ENCODE measurements at regions not wholly inside any gene's neighbourhood (a gene's known extent, or its start where the extent isn't known, plus 50 kb on each side); places are given as distances from the start of the nearest gene placed in this dataset.

DNA sequence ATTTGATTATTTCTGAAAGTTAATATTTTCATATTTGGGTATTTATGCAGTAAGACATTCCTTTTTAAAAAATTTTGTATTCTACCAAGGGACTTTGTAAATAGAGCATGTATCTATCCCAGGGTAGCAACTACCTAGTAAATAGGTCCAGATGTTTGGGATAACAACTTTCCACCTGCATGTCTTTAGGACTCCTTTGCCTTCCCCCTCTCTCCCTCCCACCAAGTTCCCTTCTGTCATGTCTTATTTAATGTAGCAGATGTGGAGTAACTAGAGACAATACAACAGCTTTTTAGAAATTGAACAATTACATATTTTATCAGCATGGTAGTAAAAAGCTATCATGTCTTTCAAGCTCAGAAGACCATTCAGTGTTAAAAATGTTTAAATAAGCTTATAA is 821.0 kb downstream of the C4orf33 start:
- TF ChIP-seq, protein P1, sequence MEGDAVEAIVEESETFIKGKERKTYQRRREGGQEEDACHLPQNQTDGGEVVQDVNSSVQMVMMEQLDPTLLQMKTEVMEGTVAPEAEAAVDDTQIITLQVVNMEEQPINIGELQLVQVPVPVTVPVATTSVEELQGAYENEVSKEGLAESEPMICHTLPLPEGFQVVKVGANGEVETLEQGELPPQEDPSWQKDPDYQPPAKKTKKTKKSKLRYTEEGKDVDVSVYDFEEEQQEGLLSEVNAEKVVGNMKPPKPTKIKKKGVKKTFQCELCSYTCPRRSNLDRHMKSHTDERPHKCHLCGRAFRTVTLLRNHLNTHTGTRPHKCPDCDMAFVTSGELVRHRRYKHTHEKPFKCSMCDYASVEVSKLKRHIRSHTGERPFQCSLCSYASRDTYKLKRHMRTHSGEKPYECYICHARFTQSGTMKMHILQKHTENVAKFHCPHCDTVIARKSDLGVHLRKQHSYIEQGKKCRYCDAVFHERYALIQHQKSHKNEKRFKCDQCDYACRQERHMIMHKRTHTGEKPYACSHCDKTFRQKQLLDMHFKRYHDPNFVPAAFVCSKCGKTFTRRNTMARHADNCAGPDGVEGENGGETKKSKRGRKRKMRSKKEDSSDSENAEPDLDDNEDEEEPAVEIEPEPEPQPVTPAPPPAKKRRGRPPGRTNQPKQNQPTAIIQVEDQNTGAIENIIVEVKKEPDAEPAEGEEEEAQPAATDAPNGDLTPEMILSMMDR (IDR thresholded peaks at IDR 0.05; ENCODE audit: low read depth, low read length) = no peak
- TF ChIP-seq POLR2A (IDR thresholded peaks at IDR 0.05; ENCODE audit: extremely low read depth, insufficient read length) = no peak
- TF ChIP-seq MYC (IDR thresholded peaks at IDR 0.05; ENCODE audit: low read depth, low read length) = no peak
- TF ChIP-seq, protein P2, sequence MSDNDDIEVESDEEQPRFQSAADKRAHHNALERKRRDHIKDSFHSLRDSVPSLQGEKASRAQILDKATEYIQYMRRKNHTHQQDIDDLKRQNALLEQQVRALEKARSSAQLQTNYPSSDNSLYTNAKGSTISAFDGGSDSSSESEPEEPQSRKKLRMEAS (IDR thresholded peaks at IDR 0.05; ENCODE audit: low read depth, low read length) = no peak
